ENCODE measurements at regions not wholly inside any gene's neighbourhood (a gene's known extent, or its start where the extent isn't known, plus 50 kb on each side); places are given as distances from the start of the nearest gene placed in this dataset.

GRCh38 chr18:73805991-73806390, 341.6 kb downstream of the FBXO15 start:
- WGBS: 80% methylated on average over 3 of the region's 3 CpGs
- Histone ChIP-seq H3K27me3 (no peaks in the 10 kb centered on the region), H3K4me3 (no peak overlapping the region), H3K36me3 (no peaks in the 10 kb centered on the region), H3K27ac (replicated peaks in 1 of 4) (no peak overlapping the region), H3K4me1 (no peaks in the 10 kb centered on the region), H3K9me3 (no peaks in the 10 kb centered on the region)
- intact Hi-C loops (cut with DNase I): no loop called here
- no peak for DNase-seq (ENCODE audit: extremely low spot score)
- TF ChIP-seq, protein P1, sequence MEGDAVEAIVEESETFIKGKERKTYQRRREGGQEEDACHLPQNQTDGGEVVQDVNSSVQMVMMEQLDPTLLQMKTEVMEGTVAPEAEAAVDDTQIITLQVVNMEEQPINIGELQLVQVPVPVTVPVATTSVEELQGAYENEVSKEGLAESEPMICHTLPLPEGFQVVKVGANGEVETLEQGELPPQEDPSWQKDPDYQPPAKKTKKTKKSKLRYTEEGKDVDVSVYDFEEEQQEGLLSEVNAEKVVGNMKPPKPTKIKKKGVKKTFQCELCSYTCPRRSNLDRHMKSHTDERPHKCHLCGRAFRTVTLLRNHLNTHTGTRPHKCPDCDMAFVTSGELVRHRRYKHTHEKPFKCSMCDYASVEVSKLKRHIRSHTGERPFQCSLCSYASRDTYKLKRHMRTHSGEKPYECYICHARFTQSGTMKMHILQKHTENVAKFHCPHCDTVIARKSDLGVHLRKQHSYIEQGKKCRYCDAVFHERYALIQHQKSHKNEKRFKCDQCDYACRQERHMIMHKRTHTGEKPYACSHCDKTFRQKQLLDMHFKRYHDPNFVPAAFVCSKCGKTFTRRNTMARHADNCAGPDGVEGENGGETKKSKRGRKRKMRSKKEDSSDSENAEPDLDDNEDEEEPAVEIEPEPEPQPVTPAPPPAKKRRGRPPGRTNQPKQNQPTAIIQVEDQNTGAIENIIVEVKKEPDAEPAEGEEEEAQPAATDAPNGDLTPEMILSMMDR (IDR thresholded peaks at IDR 0.05): no peak
- TF ChIP-seq EP300 (IDR thresholded peaks at IDR 0.05): no peak
- no peak for TF ChIP-seq POLR2A (IDR thresholded peaks at IDR 0.05; ENCODE audit: low read depth)
- TF ChIP-seq POLR2AphosphoS5 (IDR thresholded peaks at IDR 0.05): no peak

DNA sequence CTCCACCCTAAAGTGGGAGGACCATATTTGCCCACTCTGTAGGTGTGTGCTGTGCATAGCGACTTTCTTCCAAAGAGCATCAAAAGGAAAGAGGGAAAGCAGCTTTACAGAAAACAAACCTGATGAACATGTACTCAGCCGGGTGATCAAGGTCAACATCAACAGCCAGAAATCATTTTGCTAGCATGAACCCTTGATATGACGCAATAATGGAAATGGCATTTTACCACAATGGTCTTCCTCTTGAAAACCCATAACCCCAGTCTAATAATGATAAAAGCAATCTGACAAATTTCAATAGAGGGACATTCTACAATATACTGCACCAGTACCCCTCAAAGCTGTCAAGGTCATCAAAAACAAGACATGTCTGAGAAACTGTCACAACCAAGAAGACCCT, 350.2 kb downstream of the FBXO15 start:
- intact Hi-C loops (cut with DNase I): no loop called here
- Histone ChIP-seq H3K9me3 (no peaks in the 10 kb centered on the region), H3K4me1 (no peaks in the 10 kb centered on the region), H3K27ac (replicated peaks in 1 of 4) (no peak overlapping the region), H3K27me3 (no peaks in the 10 kb centered on the region), H3K4me3 (no peak overlapping the region), H3K36me3 (no peaks in the 10 kb centered on the region)
- DNase-seq (ENCODE audit: extremely low spot score): no peak
- TF ChIP-seq POLR2A (IDR thresholded peaks at IDR 0.05; ENCODE audit: low read depth) (no peak), POLR2AphosphoS5 (IDR thresholded peaks at IDR 0.05) (no peak), EP300 (IDR thresholded peaks at IDR 0.05) (no peak)
- TF ChIP-seq, protein P1 (IDR thresholded peaks at IDR 0.05): no peak
- WGBS: 87% methylated on average over 3 of the region's 3 CpGs

DNA sequence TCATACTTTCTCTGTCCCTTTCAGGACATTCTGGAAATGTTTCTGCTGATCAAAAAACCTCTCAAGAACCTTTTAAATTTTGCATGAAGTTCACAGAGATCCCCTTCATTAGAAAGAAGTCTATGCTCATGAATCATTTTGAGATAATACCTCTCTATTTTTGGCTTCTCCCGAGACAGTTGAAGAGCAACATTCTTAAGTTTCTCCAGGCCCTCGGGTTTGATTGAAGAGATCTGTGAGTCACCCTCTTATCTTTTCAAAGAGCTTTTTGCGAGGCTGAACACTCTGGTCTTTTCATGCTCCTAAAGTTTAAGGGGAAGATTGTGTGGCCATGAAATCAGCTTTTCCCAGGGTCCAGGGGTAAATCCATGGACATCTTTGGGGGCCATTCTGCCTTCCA, 354.2 kb downstream of the FBXO15 start:
- DNase-seq (ENCODE audit: extremely low spot score): no peak
- no peaks in the 10 kb centered on the region for H3K36me3 ChIP-seq
- intact Hi-C loops (cut with DNase I): no loop called here
- 47% methylated on average over 3 of the region's 3 CpGs for WGBS
- no peaks in the 10 kb centered on the region for H3K4me1 ChIP-seq
- H3K4me3 ChIP-seq: no peak overlapping the region
- H3K27me3 ChIP-seq: no peaks in the 10 kb centered on the region
- TF ChIP-seq POLR2A (IDR thresholded peaks at IDR 0.05; ENCODE audit: low read depth) (no peak), POLR2AphosphoS5 (IDR thresholded peaks at IDR 0.05) (no peak), EP300 (IDR thresholded peaks at IDR 0.05) (no peak)
- TF ChIP-seq, protein P1 (IDR thresholded peaks at IDR 0.05): no peak
- no peaks in the 10 kb centered on the region for H3K9me3 ChIP-seq
- H3K27ac ChIP-seq (replicated peaks in 1 of 4): no peak overlapping the region

DNA sequence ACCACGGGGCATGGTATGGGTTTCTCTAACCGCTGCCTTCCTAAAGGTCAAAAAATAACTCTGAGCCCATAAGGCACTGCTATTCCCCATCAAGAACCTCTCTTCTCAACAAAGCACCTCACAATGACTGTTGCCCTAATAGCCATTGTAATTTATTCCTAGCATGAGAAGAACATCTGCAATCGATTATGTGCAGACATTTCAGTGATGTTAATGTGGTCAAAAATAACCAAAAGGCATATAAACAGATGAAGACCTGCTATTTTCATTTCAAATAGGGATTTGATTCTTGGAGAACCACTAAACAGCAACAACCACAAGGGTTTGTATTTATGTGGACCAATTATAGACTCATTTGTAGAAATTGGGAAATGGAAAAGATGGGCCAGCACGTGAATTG, 356.6 kb downstream of the FBXO15 start:
- no peaks in the 10 kb centered on the region for H3K36me3 ChIP-seq
- TF ChIP-seq, protein P1 (IDR thresholded peaks at IDR 0.05): no peak
- TF ChIP-seq EP300 (IDR thresholded peaks at IDR 0.05) (no peak), POLR2A (IDR thresholded peaks at IDR 0.05; ENCODE audit: low read depth) (no peak), POLR2AphosphoS5 (IDR thresholded peaks at IDR 0.05) (no peak)
- H3K27ac ChIP-seq (replicated peaks in 1 of 4): no peak overlapping the region
- no peaks in the 10 kb centered on the region for H3K27me3 ChIP-seq
- H3K4me1 ChIP-seq: no peaks in the 10 kb centered on the region
- no peaks in the 10 kb centered on the region for H3K9me3 ChIP-seq
- H3K4me3 ChIP-seq: no peak overlapping the region
- 77% methylated on average over 4 of the region's 4 CpGs for WGBS
- intact Hi-C loops (cut with DNase I): no loop called here
- DNase-seq (ENCODE audit: extremely low spot score): no peak

DNA sequence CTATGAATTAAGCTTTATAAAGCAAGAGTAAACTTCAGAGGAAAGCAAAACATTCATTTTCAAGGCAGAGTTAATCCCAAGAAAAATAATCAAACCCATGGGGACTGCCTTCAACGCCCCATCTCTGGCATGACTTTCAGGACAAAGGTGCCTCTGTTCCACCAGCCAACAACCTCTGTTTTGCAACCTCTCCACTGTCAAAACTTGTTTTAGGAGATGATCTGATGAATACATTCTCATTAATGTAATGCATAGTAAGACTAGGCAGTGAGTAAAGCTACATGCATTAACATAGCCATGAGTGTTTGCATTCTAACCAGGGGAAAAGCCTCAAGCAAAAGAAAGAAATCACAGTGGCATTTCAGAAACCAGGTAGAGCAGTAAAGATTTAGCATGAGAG, 357.0 kb downstream of the FBXO15 start:
- WGBS: 57% methylated on average over 1 of the region's 1 CpG
- H3K27ac ChIP-seq (replicated peaks in 1 of 4): no peak overlapping the region
- H3K4me1 ChIP-seq: no peaks in the 10 kb centered on the region
- intact Hi-C loops (cut with DNase I): no loop called here
- no peaks in the 10 kb centered on the region for H3K36me3 ChIP-seq
- TF ChIP-seq EP300 (IDR thresholded peaks at IDR 0.05) (no peak), POLR2A (IDR thresholded peaks at IDR 0.05; ENCODE audit: low read depth) (no peak), POLR2AphosphoS5 (IDR thresholded peaks at IDR 0.05) (no peak)
- TF ChIP-seq, protein P1 (IDR thresholded peaks at IDR 0.05): no peak
- no peaks in the 10 kb centered on the region for H3K27me3 ChIP-seq
- no peak overlapping the region for H3K4me3 ChIP-seq
- no peak for DNase-seq (ENCODE audit: extremely low spot score)
- no peaks in the 10 kb centered on the region for H3K9me3 ChIP-seq
